Activated CD8-positive, alpha-beta memory T cell treated with anti-CD3 and anti-CD28 coated beads, Interleukin-2, amount 50 U/mL, for 24 hours (primary cell): ENCODE measurements at regions not wholly inside any gene's neighbourhood (a gene's known extent, or its start where the extent isn't known, plus 50 kb on each side); places are given as distances from the start of the nearest gene placed in this dataset.

Source experiments
- DNase-seq: peaks from one replicate; pipeline ENCODE4 v3.0.0-alpha.2; 2020; ENCODE audit errors: extremely low read depth

GRCh38 chr2:43086451-43087221 lies 139.8 kb downstream of the ZFP36L2 start:
- DNase-seq, result no peak

DNA sequence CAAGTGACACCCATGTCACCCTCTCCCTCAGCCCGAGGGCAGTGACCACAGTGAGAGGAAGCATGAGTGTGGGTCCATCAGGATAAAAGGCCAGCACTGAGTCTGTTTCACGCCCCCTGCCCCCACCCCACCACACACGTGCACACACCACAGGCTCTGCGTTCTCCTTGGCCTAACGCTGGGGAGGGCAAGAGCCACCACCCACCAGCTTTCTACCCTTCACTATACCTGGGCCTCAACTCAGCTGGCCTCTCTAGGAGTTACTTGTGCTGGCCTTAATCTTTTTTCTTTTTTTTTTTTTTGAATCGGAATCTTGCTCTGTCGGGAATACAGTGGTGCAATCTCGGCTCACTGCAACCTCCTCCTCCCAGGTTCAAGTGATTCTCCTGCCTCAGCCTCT lies 140.5 kb downstream of the ZFP36L2 start:
- DNase-seq, result no peak

DNA sequence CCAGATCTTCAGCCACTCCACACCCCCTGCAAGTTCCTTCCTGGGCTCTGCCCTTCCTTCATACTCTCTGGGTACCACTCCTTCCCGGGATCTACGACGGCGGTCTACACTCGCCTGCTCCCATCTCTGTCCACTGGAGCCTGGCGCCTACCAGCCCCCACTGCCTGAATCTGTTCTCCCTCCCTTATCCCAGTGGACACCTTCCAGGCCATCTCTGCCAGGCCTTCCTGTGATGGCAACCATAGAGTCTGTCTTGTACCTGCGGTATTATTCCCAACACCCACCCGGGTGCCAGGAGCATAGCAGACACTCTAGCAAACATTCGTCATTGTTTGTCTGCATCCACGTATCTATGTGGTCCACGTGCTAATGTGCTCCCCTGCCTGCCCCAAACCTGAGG lies 140.9 kb downstream of the ZFP36L2 start:
- no peak for DNase-seq

DNA sequence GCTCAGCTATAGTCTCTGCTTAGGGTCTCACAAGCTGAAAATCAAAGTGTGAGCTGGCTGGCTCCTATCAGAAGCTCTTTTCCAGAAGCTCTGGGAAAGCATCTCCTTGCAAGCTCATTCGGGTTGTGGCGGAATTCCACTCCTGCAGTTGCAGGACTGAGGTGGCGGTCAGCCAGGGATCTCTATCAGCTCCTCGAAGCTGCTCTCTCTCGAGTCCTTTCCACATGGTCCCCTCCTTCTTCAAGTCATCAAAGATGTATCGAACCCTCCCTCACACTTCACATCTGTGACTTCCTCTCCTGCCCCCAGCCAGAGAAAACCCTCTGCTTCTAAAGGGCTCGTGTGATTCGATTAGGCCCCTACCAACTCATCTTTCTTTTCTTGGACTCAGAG lies 141.7 kb downstream of the ZFP36L2 start:
- DNase-seq, result no peak

DNA sequence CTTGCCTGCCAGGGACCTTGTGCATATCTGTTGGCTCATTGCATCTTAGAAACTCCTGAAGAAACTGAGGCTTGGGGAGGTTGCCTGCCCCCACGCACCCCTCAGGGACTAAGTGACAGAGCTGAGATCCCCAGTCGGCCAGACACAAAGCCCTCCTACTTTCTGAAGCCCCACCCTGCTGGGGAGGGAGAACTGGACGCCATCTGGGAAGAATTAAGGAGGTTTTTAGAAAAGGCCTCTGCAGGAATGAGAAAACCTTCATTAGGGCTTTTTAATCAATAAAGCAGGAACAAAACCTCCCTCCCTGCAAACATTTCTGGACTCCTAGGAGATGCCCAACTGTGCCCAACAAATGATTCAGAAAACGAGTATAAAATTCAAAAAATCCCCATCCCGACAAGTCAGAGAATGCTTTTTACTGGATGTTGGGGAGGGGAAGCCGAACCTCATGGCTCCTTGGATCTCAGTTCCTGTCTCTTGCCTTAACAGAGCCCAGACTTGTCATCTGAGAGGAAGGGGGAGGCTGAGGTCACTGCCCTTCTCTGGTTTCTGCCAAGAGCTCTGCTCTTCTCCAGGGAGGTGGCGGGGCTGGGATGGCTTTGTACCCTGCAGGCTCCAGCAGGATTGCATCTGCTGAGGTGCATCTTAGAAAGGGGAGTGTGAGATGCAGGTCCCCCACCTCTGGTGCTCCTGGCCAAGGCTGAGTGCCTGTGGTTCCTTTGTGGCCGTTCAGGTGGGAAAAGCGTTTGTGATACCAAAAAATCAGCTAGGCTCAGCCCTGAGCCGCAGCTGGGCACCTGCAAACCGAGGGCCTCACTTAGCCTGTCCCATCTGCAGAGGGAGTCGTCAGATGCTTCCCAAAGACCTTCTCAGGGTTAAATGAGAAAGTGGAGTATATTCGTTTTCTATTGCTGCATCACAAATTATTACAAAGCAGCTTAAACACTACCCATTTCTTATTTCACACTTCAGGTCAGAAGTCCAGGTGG lies 142.4 kb downstream of the ZFP36L2 start:
- no peak for DNase-seq

GRCh38 chr2:43082903-43083677 lies 143.3 kb downstream of the ZFP36L2 start:
- DNase-seq, result no peak

GRCh38 chr2:43082111-43082894 lies 144.1 kb downstream of the ZFP36L2 start:
- no peak for DNase-seq

DNA sequence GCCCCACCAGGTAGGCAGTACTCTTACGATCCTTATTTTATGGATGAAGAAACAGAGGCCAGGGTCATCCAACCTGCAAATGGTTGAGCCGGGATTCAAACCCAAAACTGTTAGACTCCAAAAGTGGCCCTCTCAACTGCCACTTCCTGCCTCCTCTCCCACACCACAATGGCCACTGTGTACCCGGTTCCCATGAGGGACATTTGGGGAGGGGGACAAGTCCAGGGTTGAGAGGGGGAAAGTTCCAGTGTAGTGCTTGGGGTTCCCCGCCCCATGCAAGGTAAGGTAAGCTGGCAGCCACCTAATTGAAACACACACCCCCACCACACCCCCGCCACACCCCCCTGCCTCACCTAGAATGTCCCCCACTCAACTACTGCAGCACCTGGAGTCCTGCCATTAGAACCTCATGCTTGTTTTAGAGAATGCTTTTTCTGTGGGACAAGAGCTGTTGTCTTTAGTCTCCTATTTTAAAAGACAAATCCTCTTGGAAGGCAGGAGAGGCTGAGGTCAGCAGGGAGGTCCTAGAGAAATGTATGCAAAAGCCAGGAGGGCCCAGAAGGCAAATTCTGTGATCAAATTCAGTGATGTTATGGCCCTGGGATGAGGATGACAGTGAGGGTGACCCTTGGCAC lies 145.2 kb downstream of the ZFP36L2 start:
- no peak for DNase-seq

GRCh38 chr2:43080571-43081021 lies 145.8 kb downstream of the ZFP36L2 start:
- DNase-seq, result no peak

DNA sequence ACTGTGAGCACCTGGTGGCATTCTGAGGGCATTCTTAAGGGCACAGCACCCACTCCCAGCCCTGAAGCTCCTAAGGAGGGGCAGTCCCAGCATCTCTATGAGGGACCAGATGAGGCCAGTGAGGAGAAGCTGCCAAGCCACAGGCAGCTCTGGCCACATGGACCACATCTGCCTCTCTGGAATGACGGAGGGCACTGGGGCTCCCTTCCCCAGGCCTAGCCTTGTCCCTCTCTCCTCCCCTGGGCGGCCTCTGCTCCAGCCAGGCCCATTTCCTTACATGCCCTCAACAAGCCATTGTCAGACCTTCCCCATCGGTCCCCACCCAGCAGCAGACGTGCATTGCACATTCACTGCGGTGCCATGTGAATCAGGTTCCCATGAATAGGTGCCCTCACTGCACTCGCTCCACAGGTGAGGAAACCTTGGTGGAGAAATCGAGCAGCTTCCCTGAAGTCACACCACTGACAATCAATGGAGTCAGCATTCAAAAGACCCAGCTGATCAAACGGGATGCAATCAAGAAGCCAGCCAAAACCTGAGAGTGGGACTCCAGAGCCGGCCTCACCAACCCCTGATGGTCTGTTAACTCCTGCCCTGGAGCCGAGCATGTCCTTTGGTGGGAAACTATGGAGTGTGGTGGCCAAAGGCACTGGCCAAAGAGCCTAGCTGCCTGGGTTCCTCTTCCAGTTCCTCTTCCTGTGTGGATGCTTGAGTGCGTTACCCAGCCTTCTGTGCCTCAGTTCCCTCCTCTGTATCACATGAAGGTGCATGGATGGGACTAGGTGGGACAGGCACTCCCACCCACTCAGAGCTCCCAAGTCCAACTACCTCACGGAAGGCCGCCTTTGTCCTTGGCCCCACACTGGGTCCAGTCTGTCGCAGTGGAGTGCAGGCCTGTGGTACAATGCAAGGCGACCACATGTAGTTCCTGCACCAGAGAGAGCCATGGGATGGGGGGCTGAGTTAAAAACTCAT lies 147.3 kb downstream of the ZFP36L2 start:
- DNase-seq, result no peak

- DNase-seq, result no peak
Measured at GRCh38 chr2:43078301-43078700, 148.1 kb downstream of the ZFP36L2 start.

GRCh38 chr2:43077876-43078275 lies 148.5 kb downstream of the ZFP36L2 start:
- DNase-seq, result no peak

- no peak for DNase-seq
Measured at GRCh38 chr2:43076676-43077075, 149.7 kb downstream of the ZFP36L2 start.

GRCh38 chr2:43075811-43076585 lies 150.4 kb downstream of the ZFP36L2 start:
- DNase-seq, result no peak

DNA sequence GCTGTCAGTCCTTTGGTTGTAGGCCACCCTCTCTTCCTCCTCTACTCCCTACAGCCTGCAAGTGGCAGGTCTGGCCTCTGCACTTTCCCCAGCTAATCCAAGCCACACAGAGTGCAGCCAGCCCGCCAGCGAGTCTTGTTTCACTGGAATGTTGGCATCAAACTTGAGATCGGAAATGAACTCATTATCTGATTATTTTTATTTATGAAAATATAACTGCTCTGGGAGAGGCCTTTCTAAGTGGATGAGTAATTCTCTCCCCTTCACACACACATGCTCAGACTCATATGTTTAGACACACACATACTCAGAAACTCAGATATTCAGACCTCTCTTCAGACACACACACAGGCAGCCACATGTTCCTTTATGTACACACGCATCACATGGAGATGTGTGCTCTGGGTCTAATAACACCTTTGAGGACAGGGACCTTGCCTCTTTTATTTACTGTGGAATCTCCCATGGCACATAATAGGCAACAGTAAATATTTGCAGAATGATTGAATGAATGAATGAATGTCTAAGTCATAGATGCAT lies 151.3 kb downstream of the ZFP36L2 start:
- no peak for DNase-seq

GRCh38 chr2:43074592-43075053 lies 151.8 kb downstream of the ZFP36L2 start:
- no peak for DNase-seq

GRCh38 chr2:43074052-43074451 lies 152.4 kb downstream of the ZFP36L2 start:
- no peak for DNase-seq

DNA sequence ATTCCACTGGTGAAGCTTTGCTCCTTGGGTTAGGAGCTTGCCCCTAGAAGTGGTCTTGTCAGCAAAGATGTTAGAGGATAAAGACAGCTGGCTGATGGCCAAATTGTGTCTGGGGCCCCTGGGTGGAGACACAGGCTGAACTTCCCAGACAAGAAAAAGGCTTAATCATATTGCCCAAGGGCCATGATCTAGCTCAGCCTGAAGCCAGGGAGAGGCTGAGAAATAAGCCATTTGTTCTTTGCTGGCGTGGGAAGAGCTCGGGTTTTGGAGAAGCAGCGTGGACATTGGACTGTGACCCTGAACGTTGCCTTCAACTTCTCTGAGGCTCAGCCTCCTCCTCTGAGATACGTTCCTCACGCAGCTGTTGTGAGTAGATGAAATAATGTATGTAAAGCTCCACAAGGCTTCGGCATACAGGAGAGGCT lies 153.0 kb downstream of the ZFP36L2 start:
- DNase-seq, result no peak
